Panc1 (cell line): ENCODE measurements at regions not wholly inside any gene's neighbourhood (a gene's known extent, or its start where the extent isn't known, plus 50 kb on each side); places are given as distances from the start of the nearest gene placed in this dataset.

Source experiments
- ATAC-seq: fragments of 200-7000 bp; cut with Tn5 transposase; 2 replicates; pipeline ENCODE4 v1.9.1; 2020; ENCODE audit warnings: mild to moderate bottlenecking, moderate library complexity
- BruUV-seq: library from RNA; stranded (reverse); fragments of 400-500 nt; replicated peaks from 2 replicates; lab custom pipeline; 2021; lab: Mats Ljungman, UMichigan
- CTCF ChIA-PET: fragments of 300-600 bp; sonication (Branson Sonifier 250); formaldehyde crosslinking; loops from one replicate; lab custom pipeline; 2022; ENCODE audit warnings: antibody characterized with exemption; lab: Charles Lee
- POLR2A ChIA-PET: fragments of 300-600 bp; sonication (Branson Sonifier 250); formaldehyde crosslinking; loops from one replicate; lab custom pipeline; 2022; ENCODE audit warnings: antibody characterized with exemption; lab: Charles Lee
- DNase-seq: peaks from one replicate; pipeline ENCODE4 v3.0.0-alpha.2; 2010; ENCODE audit warnings: low read depth, low spot score
- H3K27ac ChIP-seq: 2 replicates; pipeline ENCODE4 v1.5.1; 2011; ENCODE audit warnings: mild to moderate bottlenecking, low read length, inconsistent platforms
- H3K27me3 ChIP-seq: fragments of 200-500 bp; sonication (Bioruptor generic); 2 replicates; pipeline ENCODE4 v1.6.0; 2014; ENCODE audit warnings: low read length, inconsistent platforms; ENCODE audit not compliant: control insufficient read depth, insufficient read depth
- H3K36me3 ChIP-seq: fragments of 200-500 bp; sonication (Bioruptor generic); 2 replicates; pipeline ENCODE4 v1.5.1; 2014; ENCODE audit warnings: inconsistent platforms, mild to moderate bottlenecking, low read length, moderate library complexity; ENCODE audit not compliant: control insufficient read depth, insufficient read depth
- H3K4me1 ChIP-seq: 2 replicates; pipeline ENCODE4 v1.5.1; 2011; ENCODE audit warnings: inconsistent platforms, mild to moderate bottlenecking, low read length, moderate library complexity; ENCODE audit not compliant: control insufficient read depth, insufficient read depth
- H3K4me3 ChIP-seq, 2 experiments: 2 replicates each; pipeline ENCODE4 v1.5.1; 2011 to 2012; ENCODE audit warnings: low read depth in 2 of 2, low read length in 2 of 2, mild to moderate bottlenecking in 2 of 2, inconsistent platforms in 1 of 2, moderate library complexity in 1 of 2
- H3K9me3 ChIP-seq: fragments of 200-500 bp; sonication (Bioruptor generic); 2 replicates; pipeline ENCODE4 v1.5.1; 2014; ENCODE audit warnings: low read depth, mild to moderate bottlenecking, inconsistent platforms, low read length, moderate library complexity; ENCODE audit not compliant: control insufficient read depth, insufficient read depth
- POLR2AphosphoS5 ChIP-seq: IDR thresholded peaks from 2 replicates; pipeline ENCODE4 v1.6.1; 2012; ENCODE audit warnings: mild to moderate bottlenecking, low read depth, low read length, moderate library complexity
- SIN3A ChIP-seq: IDR thresholded peaks from 2 replicates; pipeline ENCODE4 v1.6.1; 2012; ENCODE audit warnings: low read depth, mild to moderate bottlenecking, low read length, moderate library complexity, borderline replicate concordance; ENCODE audit not compliant: insufficient read depth
- TCF7L2 ChIP-seq: IDR thresholded peaks from 2 replicates; pipeline ENCODE4 v1.6.1; 2011; ENCODE audit warnings: mild to moderate bottlenecking, low read depth, low read length, inconsistent platforms
- in situ Hi-C: cut with HindIII; loops from 2 replicates; pipeline ENCODE4 v1.10.0; 2016; ENCODE audit warnings: low sequenced_read_pairs, low pct_unique_long_range_greater_than_20kb
- intact Hi-C: fragments of 100-400 bp; cut with micrococcal nuclease; formaldehyde crosslinking; loops from one replicate; pipeline ENCODE4 v1.10.0; 2022; ENCODE audit not compliant: unreplicated experiment
- TF ChIP-seq, protein P1 (sequence below), 2 experiments: IDR thresholded peaks; 2 replicates each; pipeline ENCODE4 v1.6.1; 2011 to 2012; ENCODE audit warnings: low read depth in 2 of 2, control low read depth in 1 of 2, low read length in 1 of 2, mild to moderate bottlenecking in 1 of 2, moderate library complexity in 1 of 2; ENCODE audit not compliant: insufficient read depth in 1 of 2
- TF ChIP-seq, protein P2 (sequence below): fragments of 450-650 bp; IDR thresholded peaks from 2 replicates; pipeline ENCODE4 v1.5.1; 2017; ENCODE audit warnings: mild to moderate bottlenecking

DNA sequence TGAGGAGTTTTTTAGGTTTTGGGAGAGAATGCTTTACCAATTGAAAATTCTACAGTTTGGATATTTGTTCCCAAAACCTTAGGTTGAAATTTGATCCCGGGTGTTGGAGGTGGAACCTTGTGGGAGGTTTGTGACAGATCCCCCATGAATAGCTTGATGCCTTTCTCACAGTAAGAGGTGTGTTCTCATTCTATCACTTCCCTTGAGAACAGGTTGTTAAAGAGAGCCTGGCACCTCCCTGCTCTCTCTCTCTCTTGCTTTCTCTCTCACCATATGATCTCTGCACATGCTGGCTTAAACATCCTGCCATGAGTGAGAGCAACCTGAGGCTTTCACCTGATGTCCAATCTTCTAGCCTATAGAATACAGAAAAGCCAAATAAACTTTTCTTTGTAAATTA is 1475.5 kb upstream of the AGA start:
- H3K27ac ChIP-seq, result no peak overlapping the region
- ATAC-seq (no peak), DNase-seq (no peak)
- in situ Hi-C loops (no loop called here), intact Hi-C loops (no loop called here)
- ChIA-PET CTCF (no interaction called here), POLR2A (no interaction called here)
- H3K36me3 ChIP-seq, result no peaks in the 10 kb centered on the region
- H3K4me3 ChIP-seq, result no peak overlapping the region
- H3K9me3 ChIP-seq, result no peaks in the 10 kb centered on the region
- no TSS peak for BruUV-seq
- TF ChIP-seq SIN3A, result no peak
- TF ChIP-seq, protein P1, sequence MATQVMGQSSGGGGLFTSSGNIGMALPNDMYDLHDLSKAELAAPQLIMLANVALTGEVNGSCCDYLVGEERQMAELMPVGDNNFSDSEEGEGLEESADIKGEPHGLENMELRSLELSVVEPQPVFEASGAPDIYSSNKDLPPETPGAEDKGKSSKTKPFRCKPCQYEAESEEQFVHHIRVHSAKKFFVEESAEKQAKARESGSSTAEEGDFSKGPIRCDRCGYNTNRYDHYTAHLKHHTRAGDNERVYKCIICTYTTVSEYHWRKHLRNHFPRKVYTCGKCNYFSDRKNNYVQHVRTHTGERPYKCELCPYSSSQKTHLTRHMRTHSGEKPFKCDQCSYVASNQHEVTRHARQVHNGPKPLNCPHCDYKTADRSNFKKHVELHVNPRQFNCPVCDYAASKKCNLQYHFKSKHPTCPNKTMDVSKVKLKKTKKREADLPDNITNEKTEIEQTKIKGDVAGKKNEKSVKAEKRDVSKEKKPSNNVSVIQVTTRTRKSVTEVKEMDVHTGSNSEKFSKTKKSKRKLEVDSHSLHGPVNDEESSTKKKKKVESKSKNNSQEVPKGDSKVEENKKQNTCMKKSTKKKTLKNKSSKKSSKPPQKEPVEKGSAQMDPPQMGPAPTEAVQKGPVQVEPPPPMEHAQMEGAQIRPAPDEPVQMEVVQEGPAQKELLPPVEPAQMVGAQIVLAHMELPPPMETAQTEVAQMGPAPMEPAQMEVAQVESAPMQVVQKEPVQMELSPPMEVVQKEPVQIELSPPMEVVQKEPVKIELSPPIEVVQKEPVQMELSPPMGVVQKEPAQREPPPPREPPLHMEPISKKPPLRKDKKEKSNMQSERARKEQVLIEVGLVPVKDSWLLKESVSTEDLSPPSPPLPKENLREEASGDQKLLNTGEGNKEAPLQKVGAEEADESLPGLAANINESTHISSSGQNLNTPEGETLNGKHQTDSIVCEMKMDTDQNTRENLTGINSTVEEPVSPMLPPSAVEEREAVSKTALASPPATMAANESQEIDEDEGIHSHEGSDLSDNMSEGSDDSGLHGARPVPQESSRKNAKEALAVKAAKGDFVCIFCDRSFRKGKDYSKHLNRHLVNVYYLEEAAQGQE (IDR thresholded peaks at IDR 0.05; ENCODE audit: insufficient read depth in 1 of 2, low read depth in 2 of 2, low read length in 1 of 2), result no peak
- no peak for TF ChIP-seq POLR2AphosphoS5
- TF ChIP-seq, protein P2, sequence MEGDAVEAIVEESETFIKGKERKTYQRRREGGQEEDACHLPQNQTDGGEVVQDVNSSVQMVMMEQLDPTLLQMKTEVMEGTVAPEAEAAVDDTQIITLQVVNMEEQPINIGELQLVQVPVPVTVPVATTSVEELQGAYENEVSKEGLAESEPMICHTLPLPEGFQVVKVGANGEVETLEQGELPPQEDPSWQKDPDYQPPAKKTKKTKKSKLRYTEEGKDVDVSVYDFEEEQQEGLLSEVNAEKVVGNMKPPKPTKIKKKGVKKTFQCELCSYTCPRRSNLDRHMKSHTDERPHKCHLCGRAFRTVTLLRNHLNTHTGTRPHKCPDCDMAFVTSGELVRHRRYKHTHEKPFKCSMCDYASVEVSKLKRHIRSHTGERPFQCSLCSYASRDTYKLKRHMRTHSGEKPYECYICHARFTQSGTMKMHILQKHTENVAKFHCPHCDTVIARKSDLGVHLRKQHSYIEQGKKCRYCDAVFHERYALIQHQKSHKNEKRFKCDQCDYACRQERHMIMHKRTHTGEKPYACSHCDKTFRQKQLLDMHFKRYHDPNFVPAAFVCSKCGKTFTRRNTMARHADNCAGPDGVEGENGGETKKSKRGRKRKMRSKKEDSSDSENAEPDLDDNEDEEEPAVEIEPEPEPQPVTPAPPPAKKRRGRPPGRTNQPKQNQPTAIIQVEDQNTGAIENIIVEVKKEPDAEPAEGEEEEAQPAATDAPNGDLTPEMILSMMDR, result no peak
- no peak for TF ChIP-seq TCF7L2
- H3K27me3 ChIP-seq, result no peaks in the 10 kb centered on the region
- no peaks in the 10 kb centered on the region for H3K4me1 ChIP-seq

DNA sequence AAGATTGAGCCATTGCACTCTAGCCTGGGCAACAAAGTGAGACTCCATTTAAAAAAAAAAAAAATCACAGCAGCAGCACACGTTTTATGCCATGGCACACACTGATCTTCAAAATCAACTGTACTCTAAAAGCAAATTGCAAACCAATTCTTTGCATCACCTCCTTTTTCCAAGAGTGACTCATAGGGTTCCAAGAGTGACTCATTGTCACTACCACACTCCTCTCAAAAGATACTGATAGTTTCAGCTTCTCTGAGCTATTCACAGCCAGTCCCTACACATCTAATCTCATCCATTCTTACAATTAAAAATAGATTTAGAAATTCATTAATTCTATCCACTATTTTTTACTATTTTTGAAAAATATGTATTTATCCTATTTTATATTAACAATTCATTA is 1494.9 kb upstream of the AGA start:
- CTCF ChIA-PET, result no interaction called here
- H3K4me1 ChIP-seq, result no peaks in the 10 kb centered on the region
- BruUV-seq, result no TSS peak

More for the DNA sequence above, 1494.9 kb upstream of the AGA start:
- in situ Hi-C loops (no loop called here), intact Hi-C loops (no loop called here)
- no peak for DNase-seq
- TF ChIP-seq SIN3A (no peak), POLR2AphosphoS5 (no peak), TCF7L2 (no peak)
- TF ChIP-seq, protein P2, result no peak
- TF ChIP-seq, protein P1 (IDR thresholded peaks at IDR 0.05; ENCODE audit: insufficient read depth in 1 of 2, low read depth in 2 of 2, low read length in 1 of 2), result no peak
- H3K4me3 ChIP-seq, result no peak overlapping the region
- H3K27me3 ChIP-seq, result no peaks in the 10 kb centered on the region
- H3K36me3 ChIP-seq, result no peaks in the 10 kb centered on the region
- no peak overlapping the region for H3K27ac ChIP-seq
- H3K9me3 ChIP-seq, result no peaks in the 10 kb centered on the region
- POLR2A ChIA-PET, result no interaction called here
- no peak for ATAC-seq
